Karpas-422 (cell line): ENCODE measurements at regions not wholly inside any gene's neighbourhood (a gene's known extent, or its start where the extent isn't known, plus 50 kb on each side); places are given as distances from the start of the nearest gene placed in this dataset.

ENCODE experiments used
- DNase-seq: peaks from one replicate; pipeline ENCODE4 v3.0.0-alpha.2; 2015
- H2AFZ ChIP-seq: fragments of 200-600 bp; sonication (generic); 2 replicates; pipeline ENCODE4 v1.6.1; 2014; ENCODE audit warnings: antibody characterized with exemption, low read length, mixed read lengths
- H3K27ac ChIP-seq: fragments of 200-600 bp; sonication (generic); 2 replicates; pipeline ENCODE4 v1.5.1; 2014; ENCODE audit warnings: mild to moderate bottlenecking, low read length, moderate library complexity
- H3K27me3 ChIP-seq: fragments of 200-600 bp; sonication (generic); 2 replicates; pipeline ENCODE4 v1.6.1; 2014; ENCODE audit warnings: low read length, mixed read lengths
- H3K36me3 ChIP-seq: fragments of 200-600 bp; sonication (generic); 2 replicates; pipeline ENCODE4 v1.6.1; 2014; ENCODE audit warnings: low read length, mixed read lengths; ENCODE audit not compliant: insufficient read depth
- H3K4me1 ChIP-seq: fragments of 200-600 bp; sonication (generic); 2 replicates; pipeline ENCODE4 v1.6.1; 2014; ENCODE audit warnings: mild to moderate bottlenecking, low read length, mixed read lengths
- H3K4me2 ChIP-seq: fragments of 200-600 bp; sonication (generic); 2 replicates; pipeline ENCODE4 v1.6.1; 2014; ENCODE audit warnings: low read length, low read depth, mild to moderate bottlenecking; ENCODE audit not compliant: poor library complexity, severe bottlenecking
- H3K4me3 ChIP-seq: fragments of 200-600 bp; sonication (generic); 2 replicates; pipeline ENCODE4 v1.5.1; 2014; ENCODE audit warnings: mild to moderate bottlenecking, antibody characterized with exemption, low read length, mixed read lengths
- H3K79me2 ChIP-seq: fragments of 200-600 bp; sonication (generic); 2 replicates; pipeline ENCODE4 v1.6.1; 2014; ENCODE audit warnings: mild to moderate bottlenecking, low read length, mixed read lengths
- H3K9ac ChIP-seq: fragments of 200-600 bp; sonication (generic); 2 replicates; pipeline ENCODE4 v1.6.0; 2014; ENCODE audit warnings: low read length
- H3K9me2 ChIP-seq: fragments of 200-600 bp; sonication (generic), shearing (Covaris generic); replicated peaks from 2 replicates; pipeline ENCODE4 v1.6.0; 2014; ENCODE audit warnings: mild to moderate bottlenecking, low read length, moderate library complexity; ENCODE audit not compliant: insufficient read depth
- H3K9me3 ChIP-seq: fragments of 300-700, 200-600 bp; sonication (generic); 2 replicates; pipeline ENCODE4 v1.6.1; 2014; ENCODE audit warnings: low read length, mixed read lengths
- H4K20me1 ChIP-seq: fragments of 200-600 bp; sonication (generic); 2 replicates; pipeline ENCODE4 v1.6.1; 2014; ENCODE audit warnings: mild to moderate bottlenecking, antibody characterized with exemption, low read length, low read depth; ENCODE audit not compliant: insufficient read depth

GRCh38 chr3:89635137-89635536, 527.7 kb downstream of the EPHA3 start:
- Histone ChIP-seq H3K4me1 (no peaks in the 10 kb centered on the region), H3K4me2 (no peak overlapping the region), H2AFZ (no peak overlapping the region), H3K36me3 (no peaks in the 10 kb centered on the region), H3K79me2 (no peaks in the 10 kb centered on the region), H3K4me3 (no peak overlapping the region), H3K27me3 (no peaks in the 10 kb centered on the region), H3K9me3 (peaks cover 5% of the 10 kb centered on the region; the same call in 1 of the 2 replicates), H3K27ac (no peak overlapping the region), H3K9me2 (0 out of 2 replicates have a peak, but pooled peaks cover 3% of the 10 kb centered on the region), H3K9ac (no peak overlapping the region), H4K20me1 (no peaks in the 10 kb centered on the region)
- no peak for DNase-seq

DNA sequence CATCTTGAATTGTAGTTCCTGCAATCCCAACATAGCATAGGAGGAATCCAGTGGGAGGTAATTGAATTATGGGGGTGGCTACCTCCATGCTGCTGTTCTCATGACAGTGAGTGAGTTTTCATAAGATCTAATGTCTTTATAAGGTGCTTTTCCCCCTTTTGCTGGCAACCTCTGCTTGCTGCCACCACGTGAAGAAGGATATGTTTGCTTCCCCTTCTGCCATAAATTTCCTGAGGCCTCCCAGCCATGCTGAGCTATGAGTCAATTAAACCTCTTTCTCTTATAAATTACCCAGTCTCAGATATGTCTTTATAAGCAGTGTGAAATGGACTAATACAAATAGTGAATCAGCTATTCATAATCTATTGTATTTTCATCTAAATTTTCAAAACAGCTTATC, 537.3 kb downstream of the EPHA3 start:
- no peak for DNase-seq
- H3K9ac ChIP-seq = no peak overlapping the region
- H3K4me1 ChIP-seq = no peaks in the 10 kb centered on the region
- no peak overlapping the region for H3K4me3 ChIP-seq
- no peak overlapping the region for H3K27ac ChIP-seq
- no peak overlapping the region for H2AFZ ChIP-seq
- H3K4me2 ChIP-seq = no peak overlapping the region
- no peaks in the 10 kb centered on the region for H3K27me3 ChIP-seq
- H3K9me3 ChIP-seq = peaks cover 9% of the 10 kb centered on the region
- H3K9me2 ChIP-seq = no peaks in the 10 kb centered on the region
- no peaks in the 10 kb centered on the region for H4K20me1 ChIP-seq
- no peaks in the 10 kb centered on the region for H3K36me3 ChIP-seq
- no peaks in the 10 kb centered on the region for H3K79me2 ChIP-seq

DNA sequence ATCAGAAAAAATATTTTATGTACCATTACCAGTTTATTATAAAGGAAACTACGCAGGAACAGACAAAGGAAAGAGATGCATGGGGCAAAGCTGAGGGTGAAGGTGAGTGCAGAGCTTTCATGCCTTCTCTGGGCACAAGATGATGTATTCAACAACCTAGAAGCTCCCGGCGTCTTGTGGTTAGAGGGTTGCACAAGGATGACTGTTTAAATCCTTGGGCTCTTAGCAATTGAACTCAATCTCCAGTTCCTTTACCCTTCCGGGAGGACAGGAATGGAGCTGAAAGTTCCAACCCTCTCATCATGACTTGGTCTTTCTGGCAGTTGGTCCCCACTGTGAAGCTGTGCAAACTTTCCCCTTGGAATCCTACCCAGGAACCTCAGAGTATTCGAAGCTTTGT, 542.0 kb downstream of the EPHA3 start:
- DNase-seq = no peak
- no peaks in the 10 kb centered on the region for H3K79me2 ChIP-seq
- H3K27ac ChIP-seq = no peak overlapping the region
- H3K4me2 ChIP-seq = no peak overlapping the region
- no peak overlapping the region for H2AFZ ChIP-seq
- H4K20me1 ChIP-seq = no peaks in the 10 kb centered on the region
- H3K9me3 ChIP-seq = peaks cover 18% of the 10 kb centered on the region; the same call in 1 of the 2 replicates
- no peaks in the 10 kb centered on the region for H3K36me3 ChIP-seq
- no peak overlapping the region for H3K4me3 ChIP-seq
- no peak overlapping the region for H3K9ac ChIP-seq
- no peaks in the 10 kb centered on the region for H3K27me3 ChIP-seq
- no peaks in the 10 kb centered on the region for H3K9me2 ChIP-seq
- H3K4me1 ChIP-seq = no peaks in the 10 kb centered on the region

GRCh38 chr3:89654031-89654430, 546.6 kb downstream of the EPHA3 start:
- H3K9me3 ChIP-seq = peaks cover 28% of the 10 kb centered on the region
- no peak for DNase-seq
- H3K4me2 ChIP-seq = no peak overlapping the region
- H4K20me1 ChIP-seq = no peaks in the 10 kb centered on the region
- no peak overlapping the region for H2AFZ ChIP-seq
- H3K27me3 ChIP-seq = no peaks in the 10 kb centered on the region
- no peak overlapping the region for H3K9ac ChIP-seq
- H3K79me2 ChIP-seq = no peaks in the 10 kb centered on the region
- H3K9me2 ChIP-seq = no peaks in the 10 kb centered on the region
- no peak overlapping the region for H3K27ac ChIP-seq
- H3K4me3 ChIP-seq = no peak overlapping the region
- H3K36me3 ChIP-seq = no peaks in the 10 kb centered on the region
- H3K4me1 ChIP-seq = no peaks in the 10 kb centered on the region

GRCh38 chr3:89656388-89656787, 549.0 kb downstream of the EPHA3 start:
- DNase-seq = no peak
- Histone ChIP-seq H4K20me1 (no peaks in the 10 kb centered on the region), H3K36me3 (no peaks in the 10 kb centered on the region), H3K9me2 (no peaks in the 10 kb centered on the region), H3K4me2 (no peak overlapping the region), H3K4me1 (no peaks in the 10 kb centered on the region), H3K9me3 (peaks cover 23% of the 10 kb centered on the region), H3K4me3 (no peak overlapping the region), H3K79me2 (no peaks in the 10 kb centered on the region), H3K27me3 (no peaks in the 10 kb centered on the region), H3K9ac (no peak overlapping the region), H3K27ac (no peak overlapping the region), H2AFZ (no peak overlapping the region)

- Histone ChIP-seq H3K4me3 (no peak overlapping the region), H3K36me3 (no peaks in the 10 kb centered on the region), H3K9ac (no peak overlapping the region), H4K20me1 (no peaks in the 10 kb centered on the region), H3K9me2 (no peaks in the 10 kb centered on the region), H2AFZ (no peak overlapping the region), H3K9me3 (peaks cover 8% of the 10 kb centered on the region), H3K27ac (no peak overlapping the region), H3K4me1 (no peaks in the 10 kb centered on the region), H3K4me2 (no peak overlapping the region), H3K79me2 (no peaks in the 10 kb centered on the region), H3K27me3 (no peaks in the 10 kb centered on the region)
- no peak for DNase-seq
Observed at GRCh38 chr3:89679686-89680085, 572.3 kb downstream of the EPHA3 start.

GRCh38 chr3:89682556-89682955, 575.1 kb downstream of the EPHA3 start:
- H3K9ac ChIP-seq = no peak overlapping the region
- no peaks in the 10 kb centered on the region for H3K36me3 ChIP-seq
- no peaks in the 10 kb centered on the region for H3K9me2 ChIP-seq
- no peak overlapping the region for H2AFZ ChIP-seq
- H3K4me1 ChIP-seq = no peaks in the 10 kb centered on the region
- no peak for DNase-seq
- H3K79me2 ChIP-seq = no peaks in the 10 kb centered on the region
- no peaks in the 10 kb centered on the region for H3K27me3 ChIP-seq
- 0 out of 2 replicates have a peak, but pooled peaks cover 4% of the 10 kb centered on the region for H3K9me3 ChIP-seq
- H4K20me1 ChIP-seq = no peaks in the 10 kb centered on the region
- H3K4me2 ChIP-seq = no peak overlapping the region
- no peak overlapping the region for H3K27ac ChIP-seq
- H3K4me3 ChIP-seq = no peak overlapping the region

- Histone ChIP-seq H3K27me3 (no peaks in the 10 kb centered on the region), H3K4me1 (no peaks in the 10 kb centered on the region), H3K27ac (no peak overlapping the region), H3K4me3 (no peak overlapping the region), H3K9me2 (no peaks in the 10 kb centered on the region), H2AFZ (no peak overlapping the region), H3K9ac (no peak overlapping the region), H3K9me3 (0 out of 2 replicates have a peak, but pooled peaks cover 3% of the 10 kb centered on the region), H3K79me2 (no peaks in the 10 kb centered on the region), H3K36me3 (no peaks in the 10 kb centered on the region), H3K4me2 (no peak overlapping the region), H4K20me1 (no peaks in the 10 kb centered on the region)
- no peak for DNase-seq
Observed at GRCh38 chr3:89685731-89686130, 578.3 kb downstream of the EPHA3 start.

DNA sequence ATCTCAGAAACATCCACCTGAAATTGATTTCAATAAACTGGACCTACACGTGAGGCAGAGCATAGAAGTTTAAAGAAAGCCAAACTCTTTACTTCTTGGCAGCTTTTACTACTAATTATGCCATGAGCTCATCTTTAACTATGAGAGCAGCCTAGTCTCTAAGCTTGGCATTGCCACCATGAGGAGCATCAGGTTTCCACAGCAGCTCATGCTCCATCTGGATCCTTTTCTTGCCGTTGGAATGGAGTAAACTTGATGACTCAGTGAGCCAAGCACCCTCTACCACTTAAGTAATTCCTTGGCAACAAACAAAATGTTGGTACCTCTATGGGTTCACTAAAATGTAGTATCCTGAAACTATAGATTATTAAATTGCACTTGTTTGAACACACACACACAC, 583.2 kb downstream of the EPHA3 start:
- H3K4me3 ChIP-seq = no peak overlapping the region
- no peak overlapping the region for H3K4me2 ChIP-seq

More for the DNA sequence above, 583.2 kb downstream of the EPHA3 start:
- H3K27ac ChIP-seq = no peak overlapping the region
- no peak overlapping the region for H2AFZ ChIP-seq
- H3K9me2 ChIP-seq = no peaks in the 10 kb centered on the region
- H3K9ac ChIP-seq = no peak overlapping the region
- no peaks in the 10 kb centered on the region for H3K36me3 ChIP-seq
- no peaks in the 10 kb centered on the region for H4K20me1 ChIP-seq
- no peaks in the 10 kb centered on the region for H3K27me3 ChIP-seq
- DNase-seq = no peak
- H3K79me2 ChIP-seq = no peaks in the 10 kb centered on the region
- H3K9me3 ChIP-seq = peaks cover 15% of the 10 kb centered on the region; the same call in 1 of the 2 replicates
- H3K4me1 ChIP-seq = no peaks in the 10 kb centered on the region
